22Rv1 (cell line): ENCODE measurements at regions not wholly inside any gene's neighbourhood (a gene's known extent, or its start where the extent isn't known, plus 50 kb on each side); places are given as distances from the start of the nearest gene placed in this dataset.

Experiments used
- CTCF ChIP-seq: fragments of 450-650 bp; IDR thresholded peaks from 2 replicates; pipeline ENCODE4 v1.5.1; 2017; ENCODE audit warnings: mild to moderate bottlenecking
- ZFX ChIP-seq: fragments of 450-650 bp; IDR thresholded peaks from 2 replicates; pipeline ENCODE4 v1.6.1; 2017; ENCODE audit warnings: antibody characterized with exemption, borderline replicate concordance

GRCh38 chr3:74711913-74712512, 97.6 kb upstream of the CNTN3 start:
- TF ChIP-seq CTCF (no peak), ZFX (no peak)
